Subcutaneous abdominal adipose tissue (tissue), 5 donors: ENCODE measurements at regions not wholly inside any gene's neighbourhood (a gene's known extent, or its start where the extent isn't known, plus 50 kb on each side); places are given as distances from the start of the nearest gene placed in this dataset.

Source experiments
- H3K27ac ChIP-seq: one replicate; pipeline ENCODE4 v1.7.0; 2013; ENCODE audit warnings: low read depth, mild to moderate bottlenecking, inconsistent platforms, low read length, moderate library complexity
- H3K27me3 ChIP-seq, 5 donors: one replicate each; pipeline ENCODE4 v1.7.0; 2013; ENCODE audit warnings: low read length in 5 of 5, inconsistent platforms in 1 of 5; ENCODE audit not compliant: control insufficient read depth in 5 of 5, insufficient read depth in 4 of 5
- H3K36me3 ChIP-seq, 5 donors: one replicate each; pipeline ENCODE4 v1.7.0; 2013; ENCODE audit warnings: low read length in 5 of 5; ENCODE audit not compliant: control insufficient read depth in 5 of 5, insufficient read depth in 5 of 5
- H3K4me1 ChIP-seq, 5 donors: one replicate each; pipeline ENCODE4 v1.7.0; 2013; ENCODE audit warnings: low read length in 5 of 5, mild to moderate bottlenecking in 3 of 5, moderate library complexity in 1 of 5; ENCODE audit not compliant: control insufficient read depth in 5 of 5, insufficient read depth in 5 of 5
- H3K4me3 ChIP-seq, 5 donors: one replicate each; pipeline ENCODE4 v1.7.0; 2013; ENCODE audit warnings: low read length in 5 of 5, low read depth in 1 of 5
- H3K9ac ChIP-seq, 5 donors: one replicate each; pipeline ENCODE4 v1.7.0; 2013; ENCODE audit warnings: low read length in 5 of 5, mild to moderate bottlenecking in 4 of 5, moderate library complexity in 3 of 5
- H3K9me3 ChIP-seq, 5 donors: one replicate each; pipeline ENCODE4 v1.7.0; 2013; ENCODE audit warnings: low read length in 5 of 5; ENCODE audit not compliant: control insufficient read depth in 5 of 5
- donor health status: healthy.
- donor health status: healthy.
- donor health status: healthy.
- donor health status: healthy.
- donor health status: healthy.

- no peaks in the 10 kb centered on the region for H3K36me3 ChIP-seq
- H3K27me3 ChIP-seq, result no peaks in the 10 kb centered on the region
- no peak overlapping the region for H3K9ac ChIP-seq
- no peak overlapping the region for H3K27ac ChIP-seq
- H3K4me3 ChIP-seq, result no peak overlapping the region
- H3K9me3 ChIP-seq, result peaks cover 0 to 2% (median 0%) of the 10 kb centered on the region in 5 donors
- peaks cover 0 to 17% (median 4%) of the 10 kb centered on the region in 5 donors for H3K4me1 ChIP-seq
Measured at GRCh38 chr1:55958498-55958897, 620.9 kb downstream of the PLPP3 start.

- Histone ChIP-seq H3K9ac (no peak overlapping the region), H3K36me3 (no peaks in the 10 kb centered on the region), H3K27me3 (no peaks in the 10 kb centered on the region), H3K4me3 (no peak overlapping the region), H3K27ac (no peak overlapping the region), H3K4me1 (peaks cover 0 to 17% (median 4%) of the 10 kb centered on the region in 5 donors), H3K9me3 (peaks cover 0 to 7% (median 2%) of the 10 kb centered on the region in 5 donors)
Measured at GRCh38 chr1:55957276-55957675, 622.1 kb downstream of the PLPP3 start.

GRCh38 chr1:55955016-55955621, 624.2 kb downstream of the PLPP3 start:
- Histone ChIP-seq H3K9ac (no peak overlapping the region), H3K9me3 (peaks cover 0 to 7% (median 2%) of the 10 kb centered on the region in 5 donors), H3K27ac (no peak overlapping the region), H3K36me3 (no peaks in the 10 kb centered on the region), H3K4me3 (no peak overlapping the region), H3K4me1 (peaks cover 0 to 17% (median 4%) of the 10 kb centered on the region in 5 donors), H3K27me3 (no peaks in the 10 kb centered on the region)

- Histone ChIP-seq H3K27ac (no peak overlapping the region), H3K27me3 (no peaks in the 10 kb centered on the region), H3K9me3 (peaks cover 0 to 7% (median 2%) of the 10 kb centered on the region in 5 donors), H3K4me3 (no peak overlapping the region), H3K36me3 (no peaks in the 10 kb centered on the region), H3K9ac (no peak overlapping the region), H3K4me1 (no peaks in the 10 kb centered on the region)
Measured at GRCh38 chr1:55951291-55951690, 628.1 kb downstream of the PLPP3 start.

- H3K27me3 ChIP-seq, result no peaks in the 10 kb centered on the region
- H3K4me1 ChIP-seq, result no peaks in the 10 kb centered on the region
- H3K36me3 ChIP-seq, result no peaks in the 10 kb centered on the region
- no peak overlapping the region for H3K9ac ChIP-seq
- no peak overlapping the region for H3K4me3 ChIP-seq
- no peak overlapping the region for H3K27ac ChIP-seq
- H3K9me3 ChIP-seq, result no peaks in the 10 kb centered on the region
Measured at GRCh38 chr1:55947446-55947845, 631.9 kb downstream of the PLPP3 start.

- Histone ChIP-seq H3K4me3 (no peak overlapping the region), H3K9ac (no peak overlapping the region), H3K36me3 (no peaks in the 10 kb centered on the region), H3K27ac (no peak overlapping the region), H3K27me3 (no peaks in the 10 kb centered on the region), H3K9me3 (no peaks in the 10 kb centered on the region), H3K4me1 (no peaks in the 10 kb centered on the region)
Measured at GRCh38 chr1:55943721-55944435, 635.5 kb downstream of the PLPP3 start.

GRCh38 chr1:55943012-55943411, 636.4 kb downstream of the PLPP3 start:
- no peaks in the 10 kb centered on the region for H3K27me3 ChIP-seq
- no peak overlapping the region for H3K27ac ChIP-seq
- no peak overlapping the region for H3K9ac ChIP-seq
- H3K36me3 ChIP-seq, result no peaks in the 10 kb centered on the region
- peaks cover 0 to 7% (median 0%) of the 10 kb centered on the region in 5 donors for H3K4me1 ChIP-seq
- H3K9me3 ChIP-seq, result no peaks in the 10 kb centered on the region
- H3K4me3 ChIP-seq, result no peak overlapping the region

GRCh38 chr1:55939866-55940265, 639.5 kb downstream of the PLPP3 start:
- Histone ChIP-seq H3K9ac (no peak overlapping the region), H3K9me3 (peaks cover 0 to 5% (median 3%) of the 10 kb centered on the region in 5 donors), H3K4me1 (peaks cover 0 to 8% (median 0%) of the 10 kb centered on the region in 5 donors), H3K27ac (no peak overlapping the region), H3K36me3 (no peaks in the 10 kb centered on the region), H3K4me3 (no peak overlapping the region), H3K27me3 (no peaks in the 10 kb centered on the region)

- no peak overlapping the region for H3K27ac ChIP-seq
- H3K36me3 ChIP-seq, result no peaks in the 10 kb centered on the region
- H3K27me3 ChIP-seq, result no peaks in the 10 kb centered on the region
- no peak overlapping the region for H3K4me3 ChIP-seq
- H3K4me1 ChIP-seq, result peaks cover 0 to 8% (median 0%) of the 10 kb centered on the region in 5 donors
- no peak overlapping the region for H3K9ac ChIP-seq
- H3K9me3 ChIP-seq, result peaks cover 0 to 8% (median 3%) of the 10 kb centered on the region in 5 donors
Measured at GRCh38 chr1:55938861-55939260, 640.5 kb downstream of the PLPP3 start.

- Histone ChIP-seq H3K9ac (no peak overlapping the region), H3K27me3 (no peaks in the 10 kb centered on the region), H3K4me3 (no peak overlapping the region), H3K27ac (no peak overlapping the region), H3K36me3 (no peaks in the 10 kb centered on the region), H3K4me1 (peaks cover 0 to 8% (median 0%) of the 10 kb centered on the region in 5 donors), H3K9me3 (peaks cover 0 to 8% (median 3%) of the 10 kb centered on the region in 5 donors)
Measured at GRCh38 chr1:55938376-55938850, 641.0 kb downstream of the PLPP3 start.
